NCI-H187 (cell line): ENCODE measurements at regions not wholly inside any gene's neighbourhood (a gene's known extent, or its start where the extent isn't known, plus 50 kb on each side); places are given as distances from the start of the nearest gene placed in this dataset.

Experiments used
- DNase-seq, 2 experiments: peaks; one replicate each; lab custom pipeline; 2025; lab: John Stamatoyannopoulos, UW

DNA sequence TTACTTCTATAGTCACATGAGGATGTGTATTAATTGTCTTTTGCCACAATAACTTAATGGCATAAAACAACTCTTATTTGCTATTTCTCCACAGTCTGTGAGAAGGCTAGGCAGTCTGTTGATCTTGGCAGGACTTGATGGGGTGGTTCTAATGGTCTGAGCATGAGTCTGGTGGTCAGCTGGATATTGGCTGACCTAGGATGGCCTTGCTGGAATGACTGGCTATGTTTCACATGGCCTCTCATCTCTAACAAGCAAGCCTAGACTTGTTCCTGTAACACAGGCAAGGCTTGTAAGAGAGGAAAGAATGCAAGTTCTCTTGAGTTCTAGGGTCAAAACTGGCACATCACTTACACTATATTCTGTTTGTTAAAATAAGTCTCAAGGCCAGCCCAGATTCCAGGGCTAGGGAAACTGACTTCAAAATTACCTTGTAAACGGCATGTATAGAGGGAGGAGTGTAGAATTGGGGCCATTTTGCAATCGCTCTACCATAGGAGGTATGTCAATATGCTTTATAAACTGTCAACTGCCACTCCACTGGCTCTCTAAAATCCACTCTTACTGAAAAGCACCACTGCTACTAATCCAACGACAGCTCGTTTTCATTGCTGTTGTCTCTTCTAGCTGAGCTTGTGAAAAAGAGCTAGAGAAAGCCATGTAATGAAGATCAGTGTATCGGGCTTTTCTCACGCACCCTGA lies 325.0 kb upstream of the PKDCC start:
- DNase-seq, result peak; percentile 60 to 73

DNA sequence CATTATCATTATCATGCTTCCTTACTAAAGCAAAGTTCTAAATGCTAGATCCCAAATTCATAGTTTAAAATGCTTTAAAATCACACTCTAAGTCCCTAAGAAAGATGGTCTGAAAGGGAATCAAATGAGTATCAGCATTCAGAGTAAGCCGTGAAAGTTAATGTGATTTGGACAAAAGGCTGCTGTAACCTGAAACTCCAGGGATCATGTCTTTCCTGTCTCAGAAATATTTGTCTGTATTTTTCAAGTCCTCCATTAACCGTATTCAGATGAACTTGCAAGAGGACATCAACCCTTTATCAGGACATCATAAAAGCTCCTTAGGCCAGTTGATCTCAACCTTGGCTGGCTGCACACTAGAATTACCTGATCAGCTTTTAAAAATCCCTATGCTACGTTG lies 324.3 kb upstream of the PKDCC start:
- DNase-seq, result no peak

DNA sequence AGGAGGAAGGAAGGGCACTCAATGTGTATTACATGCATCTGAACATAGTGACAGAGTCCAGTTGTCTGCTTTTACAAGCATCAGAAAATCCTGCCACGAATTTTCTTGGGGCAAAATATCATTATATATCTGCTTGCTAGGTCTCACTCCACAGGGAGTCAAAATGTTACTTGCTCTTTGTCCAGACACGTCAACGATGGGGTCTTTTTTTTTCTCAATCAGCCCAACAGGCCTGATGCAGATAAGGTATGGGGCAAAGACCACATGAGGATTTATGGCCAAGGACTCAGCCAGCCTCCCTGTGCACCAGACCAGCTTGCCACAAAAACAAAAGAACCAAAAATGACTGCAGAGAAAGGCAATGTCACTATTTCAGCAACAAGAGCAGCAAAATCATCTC lies 323.4 kb upstream of the PKDCC start:
- no peak for DNase-seq

DNA sequence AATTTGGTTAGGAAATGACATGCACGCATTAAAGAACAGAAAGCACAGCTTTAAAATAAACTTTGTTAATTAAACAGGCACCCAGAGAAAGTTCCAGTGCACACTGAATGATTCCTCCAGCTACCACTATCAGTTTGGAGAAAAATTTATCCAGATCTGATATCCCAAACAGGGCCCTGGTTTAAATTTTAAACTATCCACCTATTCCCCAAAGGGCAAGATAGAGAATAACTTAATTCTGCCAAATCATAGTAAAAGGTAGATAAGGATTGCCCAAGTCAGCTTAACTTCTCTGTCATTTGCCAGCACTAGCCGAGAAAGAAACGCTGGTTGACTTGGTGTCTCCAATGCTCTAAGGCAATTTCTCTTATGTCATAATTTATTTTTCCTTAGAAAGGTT lies 321.9 kb upstream of the PKDCC start:
- no peak for DNase-seq

DNA sequence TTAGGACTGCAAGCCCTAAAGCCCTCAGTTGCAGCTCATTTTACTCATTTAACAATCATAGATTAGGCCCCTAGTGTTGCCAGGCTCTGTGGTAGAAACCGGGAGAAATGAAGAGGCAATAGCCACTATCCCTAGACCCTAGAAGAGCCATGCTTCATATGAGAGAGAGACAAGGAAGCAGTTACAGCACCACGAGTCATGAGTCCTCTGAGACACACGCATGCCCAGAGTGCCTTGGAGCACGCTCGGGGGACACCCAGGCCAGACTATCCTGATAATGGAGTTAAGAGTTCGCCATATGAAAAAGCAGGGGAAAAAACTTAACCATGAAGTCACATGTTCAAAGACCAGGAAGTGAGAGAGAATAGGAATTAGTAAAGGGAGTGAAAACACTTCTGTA lies 321.5 kb upstream of the PKDCC start:
- DNase-seq, result no peak

DNA sequence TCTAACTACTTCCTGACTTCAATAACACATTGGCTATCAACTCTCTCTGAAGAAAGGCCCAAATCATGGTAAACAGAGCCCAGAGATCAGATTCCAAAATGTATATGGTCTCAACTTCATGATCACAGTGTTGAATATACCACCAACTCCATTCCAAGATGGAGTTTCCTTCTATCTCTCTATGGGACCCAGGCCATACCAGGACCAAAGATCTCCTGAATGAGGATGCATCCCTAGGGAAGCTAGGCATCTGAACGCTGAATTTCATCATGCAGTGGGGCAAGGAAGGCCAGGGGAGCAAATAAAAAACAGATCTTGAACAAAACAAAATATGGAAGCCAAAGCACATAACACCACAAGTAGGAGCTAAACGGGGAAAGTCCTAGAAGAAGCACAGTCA lies 320.7 kb upstream of the PKDCC start:
- DNase-seq, result no peak

DNA sequence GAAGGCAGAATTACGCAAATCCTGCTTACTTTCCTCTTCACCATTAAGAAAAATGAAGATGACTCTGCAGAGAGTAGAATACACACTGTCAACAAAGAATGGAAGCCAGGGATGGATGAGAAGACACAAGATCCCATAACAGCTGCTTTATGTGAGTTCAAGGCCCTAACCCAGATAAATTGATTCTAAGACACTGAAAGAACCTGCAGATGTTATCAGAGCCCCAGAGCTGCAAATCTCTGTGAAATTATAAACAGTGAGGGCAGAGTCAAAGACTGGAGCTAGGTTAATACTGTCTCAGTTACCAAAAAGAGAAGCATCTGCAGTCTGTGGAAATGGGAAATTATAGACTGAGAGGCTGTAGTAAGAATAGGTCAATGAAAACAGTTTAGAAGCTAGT lies 320.1 kb upstream of the PKDCC start:
- no peak for DNase-seq

DNA sequence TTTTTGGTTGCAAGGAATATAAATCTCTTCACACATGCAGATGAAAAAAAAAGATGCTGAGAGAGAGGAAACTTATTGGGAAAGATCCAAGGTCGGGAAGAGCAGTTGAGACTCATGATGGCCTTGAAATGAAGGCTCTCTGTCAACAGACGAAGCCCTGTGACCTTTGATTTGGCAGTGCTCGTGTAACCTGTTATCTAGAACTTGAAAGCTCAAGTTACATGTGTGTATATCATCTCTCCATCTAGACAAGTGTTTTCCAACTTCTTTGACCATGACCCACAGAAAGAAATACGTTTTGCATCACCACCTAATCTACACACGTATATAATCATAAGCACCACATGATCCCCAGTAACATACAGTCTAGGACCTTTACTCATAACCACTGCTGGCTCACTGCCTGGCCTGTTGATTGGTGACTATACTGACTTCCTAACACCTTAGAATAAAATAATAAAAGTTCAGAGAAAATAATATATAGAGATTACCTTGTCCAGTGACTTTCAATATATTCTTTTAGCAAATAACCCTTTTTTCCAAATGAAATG lies 319.0 kb upstream of the PKDCC start:
- DNase-seq, result no peak

DNA sequence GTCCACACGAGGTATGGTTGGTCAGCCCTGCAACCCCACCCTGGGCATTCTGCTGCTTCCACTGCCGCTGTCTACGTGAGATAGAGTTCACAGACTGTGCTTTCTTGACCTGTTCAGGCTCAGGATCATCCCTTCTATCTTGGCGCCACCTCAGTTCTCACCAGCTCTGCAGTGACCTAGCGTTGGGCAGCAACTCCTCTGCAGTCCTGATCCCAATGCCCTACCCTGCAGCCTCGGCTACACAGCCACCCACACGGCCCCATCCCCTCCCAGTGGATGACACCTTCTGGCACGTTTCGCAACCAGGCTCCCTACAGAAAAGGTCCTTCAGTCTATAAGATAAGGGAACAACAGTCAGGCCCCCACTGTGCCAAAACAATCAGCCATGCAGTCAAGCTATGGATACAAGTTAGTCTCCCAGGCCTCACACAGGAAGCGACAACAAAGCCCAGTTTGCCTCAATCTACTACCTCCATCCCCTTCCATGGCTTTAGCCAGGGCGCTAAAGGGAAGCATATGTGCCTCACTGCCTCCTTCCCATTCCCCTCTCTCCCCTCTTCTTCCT lies 317.9 kb upstream of the PKDCC start:
- no peak for DNase-seq

DNA sequence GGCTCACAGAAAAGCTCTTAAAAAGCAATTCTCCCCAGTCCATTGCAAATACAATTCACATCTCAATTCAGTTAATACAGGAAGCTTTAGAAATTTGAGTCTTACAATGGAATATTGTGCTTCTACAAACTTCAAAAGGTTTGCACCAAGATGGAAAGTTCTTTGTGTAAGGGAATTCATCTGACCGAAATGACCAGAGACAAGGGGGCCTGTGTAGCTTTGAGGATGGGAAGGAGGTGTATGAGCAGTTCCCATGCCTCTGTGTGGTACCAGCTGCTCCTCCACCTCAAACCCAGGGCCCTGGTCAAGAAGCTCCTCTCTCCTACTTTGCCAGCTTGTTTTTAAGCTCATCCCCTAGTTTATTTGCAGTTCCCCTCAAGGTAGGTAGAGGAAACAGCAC lies 312.8 kb upstream of the PKDCC start:
- DNase-seq, result no peak

DNA sequence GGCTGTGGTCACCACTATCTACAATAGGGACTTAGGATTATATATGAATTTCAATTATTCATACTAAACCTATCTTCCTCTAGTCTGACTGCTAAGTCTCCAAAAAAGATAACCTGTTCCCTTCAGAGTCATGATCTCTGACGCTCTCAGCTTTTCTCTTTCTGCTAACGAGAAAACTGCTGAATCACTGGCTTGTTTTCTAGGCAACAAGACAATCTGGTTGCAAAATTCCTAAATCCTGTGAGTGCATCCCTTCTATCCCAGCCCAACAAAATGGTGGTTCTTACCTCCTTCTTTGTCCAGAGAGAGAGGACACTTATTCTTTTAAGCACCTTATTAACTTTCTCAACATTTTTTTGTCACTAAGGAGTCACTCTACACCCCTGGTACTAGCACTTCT lies 312.3 kb upstream of the PKDCC start:
- DNase-seq, result no peak

DNA sequence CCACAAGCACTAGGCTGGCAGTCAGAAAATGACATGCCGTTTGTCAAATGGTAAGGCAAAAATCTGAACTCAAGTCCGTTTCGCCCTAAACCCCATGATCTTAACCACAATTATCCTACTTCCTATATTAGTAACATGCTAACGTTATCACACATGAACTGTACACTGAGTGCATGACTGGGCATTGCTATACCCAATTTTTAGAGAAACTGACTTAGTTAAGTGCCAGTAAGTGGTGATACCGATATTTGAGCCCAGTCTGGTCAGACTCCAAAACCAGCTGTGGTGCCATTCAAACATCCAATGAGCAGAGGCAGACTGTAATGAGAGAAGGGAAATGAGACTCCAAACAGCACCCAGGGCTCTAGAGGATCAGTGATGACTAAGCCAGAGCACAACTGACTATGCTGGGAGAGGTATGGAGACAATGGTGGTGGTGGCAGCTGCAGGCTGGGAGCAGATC lies 311.7 kb upstream of the PKDCC start:
- DNase-seq, result no peak

DNA sequence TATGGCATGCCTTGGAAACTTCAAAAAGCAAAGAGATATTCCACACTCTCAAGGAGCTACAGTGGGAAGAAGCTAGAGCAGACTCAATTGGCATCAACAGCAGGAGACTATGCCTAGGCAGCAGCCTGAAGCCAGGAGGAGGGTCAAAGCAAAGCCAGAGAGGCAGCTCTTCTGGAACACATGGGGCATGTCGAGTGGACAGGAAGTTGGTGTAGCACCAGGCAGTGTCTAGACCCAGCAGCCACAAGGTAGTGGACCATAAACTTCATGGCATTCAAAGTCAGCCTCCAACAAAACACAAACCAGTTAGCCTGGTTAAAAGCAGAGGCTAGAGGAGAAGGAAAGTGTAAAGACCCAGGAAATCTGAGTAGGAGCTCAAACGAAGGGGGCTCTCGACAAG lies 311.2 kb upstream of the PKDCC start:
- DNase-seq, result no peak

DNA sequence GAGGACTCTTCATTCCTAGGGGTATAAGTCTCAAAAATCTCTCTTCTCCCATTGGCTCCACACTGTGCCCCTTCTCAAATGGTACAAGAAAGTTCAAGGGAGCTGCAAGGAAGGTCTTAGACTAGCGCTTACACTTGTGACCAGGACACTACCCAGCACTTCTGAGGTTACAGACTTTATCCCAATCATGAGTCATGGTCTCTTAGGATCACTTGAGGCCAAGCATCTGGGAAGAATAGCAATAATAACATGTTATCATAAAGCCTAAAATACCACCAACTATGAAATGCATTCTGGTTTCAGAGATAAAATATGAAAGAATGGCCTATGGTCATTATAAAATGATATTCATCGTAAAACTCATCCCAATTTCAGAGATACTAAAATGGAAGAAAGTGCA lies 309.9 kb upstream of the PKDCC start:
- DNase-seq, result no peak

DNA sequence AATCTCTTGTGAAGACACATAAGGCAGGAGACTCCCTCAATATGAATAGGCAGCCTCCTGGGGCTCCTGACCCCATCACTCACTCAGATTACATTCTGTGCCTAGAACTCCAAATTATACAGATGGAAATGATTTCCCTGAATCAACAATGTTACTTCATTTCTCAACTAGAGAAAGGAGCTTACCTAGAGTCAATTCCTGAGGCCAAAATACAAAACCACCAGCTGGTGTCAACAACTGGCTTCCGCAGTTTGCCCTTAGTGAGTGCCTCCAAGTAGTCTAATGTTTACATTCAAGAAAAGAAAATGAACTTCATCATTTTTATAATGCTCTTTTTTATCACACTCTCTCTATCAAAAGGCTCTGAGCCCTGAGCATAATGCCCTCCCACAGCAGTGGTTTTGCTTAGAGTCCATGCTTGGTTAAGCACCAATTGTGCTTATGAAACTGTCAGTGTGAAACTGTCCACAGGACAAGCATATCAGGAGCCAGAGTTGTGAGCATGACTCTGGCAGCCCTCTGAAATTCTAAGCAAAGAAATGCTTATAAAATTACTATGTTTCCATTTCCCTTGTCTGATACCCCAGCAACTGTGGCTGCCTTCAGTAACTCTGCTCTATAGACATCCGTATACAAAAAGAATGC lies 305.7 kb upstream of the PKDCC start:
- DNase-seq, result no peak

DNA sequence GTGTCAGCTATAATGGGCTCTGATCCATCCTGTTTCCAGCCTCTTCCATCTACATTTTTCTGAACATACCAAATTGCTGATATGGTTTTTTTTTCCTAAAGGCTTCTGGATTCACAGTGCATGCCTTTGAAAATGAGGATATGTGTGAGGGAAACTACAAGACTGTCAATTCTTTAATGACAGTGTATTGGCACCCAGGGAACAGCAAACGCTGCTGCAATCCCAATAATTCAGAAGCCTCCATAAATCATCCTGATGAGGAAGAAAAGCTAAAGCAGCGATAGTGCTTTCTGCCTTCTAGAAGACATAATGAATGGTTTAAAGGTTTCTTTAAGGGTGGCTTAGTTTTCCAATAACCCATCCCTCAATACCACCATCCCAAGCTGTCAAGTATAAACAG lies 304.5 kb upstream of the PKDCC start:
- no peak for DNase-seq

DNA sequence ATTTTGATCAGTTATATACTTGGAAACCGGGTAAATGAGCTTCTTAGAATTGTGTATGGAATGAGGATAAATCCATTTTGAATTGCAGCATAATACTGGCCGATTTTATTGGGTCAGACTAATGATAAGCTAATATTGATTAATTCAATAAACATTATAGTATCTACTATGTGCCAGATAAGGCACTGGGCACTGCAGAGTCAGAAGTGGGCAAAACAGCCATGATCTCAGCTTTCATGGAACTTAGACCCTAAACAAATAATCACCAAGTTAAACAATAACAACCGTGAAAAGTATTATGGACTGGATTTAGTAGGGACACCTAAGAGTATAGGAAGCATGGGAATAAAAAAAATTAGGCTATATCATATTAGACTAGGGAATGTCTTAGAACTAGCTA lies 297.0 kb upstream of the PKDCC start:
- DNase-seq, result no peak

DNA sequence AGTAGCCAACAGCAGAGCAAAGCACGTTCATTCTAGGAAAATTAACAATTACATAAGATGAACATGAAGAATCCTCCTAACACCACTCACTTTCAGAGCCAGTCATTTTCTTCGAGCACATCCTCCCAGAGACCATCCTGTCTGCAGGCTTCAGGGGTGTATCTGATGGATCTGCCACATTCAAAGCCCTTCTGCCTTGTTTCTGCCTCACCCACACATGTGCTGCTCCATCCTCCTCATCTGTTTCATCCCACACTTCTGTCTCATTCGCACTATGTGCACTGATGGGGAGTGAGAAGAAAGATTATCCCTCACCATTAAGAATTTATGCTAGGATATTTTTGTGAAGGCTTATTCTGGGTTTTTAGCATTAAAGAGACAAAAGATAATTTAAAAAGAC lies 287.9 kb upstream of the PKDCC start:
- no peak for DNase-seq

DNA sequence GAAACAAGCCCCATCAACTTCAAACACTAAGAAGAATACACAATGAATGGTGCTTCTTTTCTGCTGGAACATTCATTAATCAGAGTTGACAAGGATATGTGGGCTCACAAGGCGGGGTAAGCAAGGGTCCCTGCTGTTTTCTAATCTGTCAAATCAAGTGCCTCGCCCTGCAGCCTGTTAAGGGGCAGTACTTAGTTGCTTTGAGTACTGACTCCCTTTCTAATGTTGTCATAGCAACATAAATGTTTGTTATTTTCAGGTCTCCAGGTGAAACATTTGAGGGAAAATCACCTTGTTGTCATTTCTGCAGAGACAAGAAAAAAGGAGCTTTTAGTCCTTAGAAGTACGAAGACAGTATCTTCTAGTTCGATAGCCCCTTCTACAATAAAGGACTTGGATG lies 284.7 kb upstream of the PKDCC start:
- DNase-seq, result no peak

DNA sequence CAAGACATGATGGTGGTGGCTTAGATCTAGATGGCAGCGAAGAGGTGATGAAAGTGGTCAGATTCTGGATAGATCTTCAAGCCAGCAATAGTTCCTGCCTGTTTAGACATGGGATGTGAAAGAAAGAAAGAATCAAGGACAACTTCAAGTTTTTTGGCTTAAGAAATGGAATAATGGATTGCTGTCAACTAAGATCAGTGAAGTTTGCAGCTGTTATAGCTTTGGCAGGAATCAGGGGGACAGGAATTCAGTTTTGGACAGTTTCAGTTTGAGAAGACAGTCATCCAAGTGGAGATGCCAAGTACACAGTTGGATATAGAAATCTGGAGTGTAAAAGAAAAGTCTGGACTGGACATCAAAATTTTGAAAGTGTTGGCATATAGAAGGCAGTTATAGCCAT lies 283.7 kb upstream of the PKDCC start:
- DNase-seq, result no peak

DNA sequence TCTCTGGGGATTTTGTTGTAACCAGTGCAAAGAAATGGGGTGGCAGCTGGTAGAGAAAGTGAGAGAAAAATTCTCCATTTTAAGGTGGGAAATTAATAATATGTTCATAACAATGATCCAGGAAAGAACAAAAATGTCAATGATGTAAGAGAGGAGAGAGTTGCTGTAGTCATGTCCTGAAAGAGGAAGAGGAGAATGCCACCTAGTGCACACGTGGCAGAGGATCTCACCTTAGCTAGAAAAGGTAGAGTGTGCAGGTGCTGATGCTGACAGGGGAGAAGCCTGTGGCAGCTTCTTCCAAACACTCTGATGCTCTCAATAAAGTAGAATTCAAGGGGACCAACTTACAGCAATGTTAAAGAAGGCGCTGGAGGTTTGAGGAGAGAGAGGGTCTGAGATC lies 282.9 kb upstream of the PKDCC start:
- no peak for DNase-seq

DNA sequence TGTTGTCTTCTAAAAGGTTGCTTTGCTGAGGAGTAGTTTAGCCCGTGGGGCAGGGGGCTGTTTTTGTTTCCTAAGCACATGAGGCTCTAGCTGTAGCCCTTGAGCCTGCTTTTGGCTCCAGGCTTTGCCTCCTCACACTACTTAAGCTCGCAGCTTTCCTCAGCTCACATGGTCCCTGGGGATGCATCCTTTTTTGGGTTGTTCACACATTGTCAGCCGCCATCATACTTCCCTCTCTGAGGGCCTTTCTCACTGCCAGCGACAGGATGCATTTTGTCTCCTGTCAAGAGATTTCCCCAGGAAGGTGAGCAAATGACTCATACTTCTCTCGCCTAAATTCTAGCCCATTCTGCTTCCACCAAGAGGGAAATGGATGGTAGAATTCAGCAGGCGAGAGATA lies 279.5 kb upstream of the PKDCC start:
- peak in 1 of 2 experiments; percentile 21 for DNase-seq

DNA sequence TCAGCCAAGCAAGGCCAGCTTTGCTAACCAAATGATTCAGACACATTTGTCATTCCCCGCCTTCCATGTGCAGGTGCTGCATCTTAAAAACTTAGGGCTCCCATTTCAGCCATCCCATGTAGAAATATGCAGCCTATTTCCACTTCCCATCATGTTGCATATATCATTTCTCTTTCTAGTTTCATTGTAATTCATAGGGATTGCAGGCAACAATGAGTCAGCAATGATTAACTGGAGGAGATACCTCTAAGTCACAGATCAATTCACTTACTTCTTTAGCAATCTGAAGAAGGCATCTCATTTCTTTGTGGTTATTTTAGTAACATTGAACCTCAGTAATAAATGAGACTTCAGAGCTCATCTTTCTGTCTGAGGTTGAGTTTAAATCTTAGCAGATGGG lies 276.1 kb upstream of the PKDCC start:
- no peak for DNase-seq
